ENCODE measurements at regions not wholly inside any gene's neighbourhood (a gene's known extent, or its start where the extent isn't known, plus 50 kb on each side); places are given as distances from the start of the nearest gene placed in this dataset.

DNA sequence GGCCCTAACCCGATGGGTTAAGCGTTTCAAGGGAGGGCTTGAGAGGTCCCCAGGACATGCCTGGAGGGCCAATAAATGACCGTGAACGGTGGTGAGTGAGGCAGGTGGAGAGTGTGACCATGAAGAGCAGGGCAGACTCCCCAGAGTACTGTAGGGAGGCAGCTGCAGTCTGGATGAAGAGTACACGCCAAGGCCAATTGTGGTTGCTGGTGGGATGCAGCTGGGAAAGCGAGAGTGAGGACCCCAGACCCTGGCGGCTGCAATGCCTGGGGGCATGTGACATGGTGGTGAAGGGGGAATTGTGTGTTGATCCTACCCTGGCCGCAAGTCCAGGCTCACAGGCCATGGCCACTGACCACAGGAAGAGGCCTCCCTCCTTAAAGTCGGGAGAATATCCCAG is 62.9 kb downstream of the TMEM235 start:
- TF ChIP-seq POLR2A (IDR thresholded peaks at IDR 0.05), result no peak
- TF ChIP-seq, protein P1, sequence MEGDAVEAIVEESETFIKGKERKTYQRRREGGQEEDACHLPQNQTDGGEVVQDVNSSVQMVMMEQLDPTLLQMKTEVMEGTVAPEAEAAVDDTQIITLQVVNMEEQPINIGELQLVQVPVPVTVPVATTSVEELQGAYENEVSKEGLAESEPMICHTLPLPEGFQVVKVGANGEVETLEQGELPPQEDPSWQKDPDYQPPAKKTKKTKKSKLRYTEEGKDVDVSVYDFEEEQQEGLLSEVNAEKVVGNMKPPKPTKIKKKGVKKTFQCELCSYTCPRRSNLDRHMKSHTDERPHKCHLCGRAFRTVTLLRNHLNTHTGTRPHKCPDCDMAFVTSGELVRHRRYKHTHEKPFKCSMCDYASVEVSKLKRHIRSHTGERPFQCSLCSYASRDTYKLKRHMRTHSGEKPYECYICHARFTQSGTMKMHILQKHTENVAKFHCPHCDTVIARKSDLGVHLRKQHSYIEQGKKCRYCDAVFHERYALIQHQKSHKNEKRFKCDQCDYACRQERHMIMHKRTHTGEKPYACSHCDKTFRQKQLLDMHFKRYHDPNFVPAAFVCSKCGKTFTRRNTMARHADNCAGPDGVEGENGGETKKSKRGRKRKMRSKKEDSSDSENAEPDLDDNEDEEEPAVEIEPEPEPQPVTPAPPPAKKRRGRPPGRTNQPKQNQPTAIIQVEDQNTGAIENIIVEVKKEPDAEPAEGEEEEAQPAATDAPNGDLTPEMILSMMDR (IDR thresholded peaks at IDR 0.05), result no peak

Data from right lobe of liver (tissue), 4 donors.